H1 (cell line): ENCODE measurements at regions not wholly inside any gene's neighbourhood (a gene's known extent, or its start where the extent isn't known, plus 50 kb on each side); places are given as distances from the start of the nearest gene placed in this dataset.

Experiments
- MAFK ChIP-seq: IDR thresholded peaks from 2 replicates; pipeline ENCODE4 v1.6.1; 2012; ENCODE audit warnings: low read depth, mild to moderate bottlenecking, improper control_type of control experiment, low read length
- TCF12 ChIP-seq: IDR thresholded peaks from 2 replicates; pipeline ENCODE4 v1.6.1; 2011; ENCODE audit warnings: low read depth, mild to moderate bottlenecking, low read length

DNA sequence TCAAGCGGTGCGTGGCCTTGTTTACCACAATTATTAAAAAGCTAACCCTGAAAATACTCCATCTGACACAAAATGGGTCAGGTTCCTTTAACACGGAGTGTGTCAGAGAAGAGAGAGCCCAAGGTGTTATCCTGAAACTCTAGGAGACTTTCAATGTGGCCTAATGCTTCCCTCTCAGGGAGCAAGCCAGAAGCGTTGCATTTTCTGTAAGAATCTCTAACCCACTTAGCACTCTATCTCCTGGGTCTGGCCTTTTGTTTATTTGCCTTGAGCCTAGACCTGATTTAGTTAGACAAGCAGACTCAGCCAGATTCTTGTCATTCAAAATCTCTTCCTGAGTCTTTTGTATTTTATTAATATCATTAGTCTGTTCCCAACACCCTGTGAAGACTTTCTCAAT, 184.0 kb upstream of the SYT1 start (continued):
- no peak for TF ChIP-seq TCF12
- no peak for TF ChIP-seq MAFK
